GM21526 (cell line): ENCODE measurements at regions not wholly inside any gene's neighbourhood (a gene's known extent, or its start where the extent isn't known, plus 50 kb on each side); places are given as distances from the start of the nearest gene placed in this dataset.

Experiments
- ATAC-seq: cut with Tn5 transposase; IDR thresholded peaks from one replicate; pipeline ENCODE4 v1.9.1; 2021; ENCODE audit warnings: moderate library complexity; ENCODE audit not compliant: unreplicated experiment, low FRiP score

DNA sequence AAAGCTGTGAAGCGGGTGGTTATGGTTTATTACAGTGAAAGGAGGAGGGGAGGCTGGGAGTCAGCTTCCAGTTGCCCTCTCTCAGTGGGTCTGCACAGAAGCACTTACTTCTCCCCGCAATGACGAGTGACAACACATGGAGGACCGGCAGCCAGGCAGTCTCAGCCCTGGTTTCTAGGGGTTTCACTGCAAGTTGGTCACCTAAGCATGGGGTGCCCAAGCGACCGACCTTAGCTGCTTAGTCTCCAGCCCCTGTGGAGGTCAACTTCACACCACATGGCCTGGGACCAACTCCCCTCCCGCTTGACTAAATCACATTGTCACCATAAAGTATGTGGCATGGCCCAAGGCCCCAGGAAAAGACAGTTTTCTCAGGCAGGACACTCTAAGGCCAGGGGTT, 99.9 kb upstream of the ZNF32 start:
- no peak for ATAC-seq

DNA sequence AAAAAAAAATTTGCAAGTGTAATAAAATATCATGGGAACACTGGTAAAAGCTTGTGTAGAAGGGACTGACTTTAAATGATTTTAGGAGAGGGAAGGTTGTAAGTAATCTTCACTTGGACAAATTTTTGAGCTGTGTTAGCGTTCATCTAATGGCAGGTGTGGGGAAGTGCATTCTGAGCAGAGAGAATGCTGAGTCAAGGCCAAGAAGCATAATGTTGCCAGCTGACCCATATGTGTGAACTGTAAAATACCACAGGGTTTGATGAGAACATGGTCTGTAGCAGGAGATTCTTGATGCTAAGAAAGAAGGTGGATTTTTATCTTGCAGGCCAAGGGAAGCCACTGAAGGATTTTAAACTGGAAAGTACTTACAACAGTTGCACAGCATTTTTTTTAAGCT, 98.2 kb upstream of the ZNF32 start:
- no peak for ATAC-seq

DNA sequence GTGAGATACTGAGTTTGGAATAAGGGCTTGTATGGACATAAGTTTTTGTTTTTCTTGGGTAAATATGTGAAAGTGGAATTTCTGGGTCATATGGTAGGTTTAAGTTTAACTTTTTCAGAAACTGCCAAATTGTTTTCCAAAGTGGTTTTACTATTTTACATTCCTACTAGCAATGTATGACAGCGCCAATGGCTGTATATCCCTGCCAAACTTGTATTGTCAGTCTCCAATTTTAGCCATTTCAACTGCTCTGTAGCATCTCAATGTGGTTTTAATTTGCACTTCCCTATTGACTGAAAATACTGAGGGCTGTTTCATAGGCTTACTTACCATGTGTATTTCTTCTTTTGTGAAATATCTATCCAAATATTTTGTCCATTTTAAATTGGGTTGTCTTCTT, 90.5 kb upstream of the ZNF32 start:
- ATAC-seq, result no peak

GRCh38 chr10:43737003-43737402, 88.3 kb upstream of the ZNF32 start:
- no peak for ATAC-seq

DNA sequence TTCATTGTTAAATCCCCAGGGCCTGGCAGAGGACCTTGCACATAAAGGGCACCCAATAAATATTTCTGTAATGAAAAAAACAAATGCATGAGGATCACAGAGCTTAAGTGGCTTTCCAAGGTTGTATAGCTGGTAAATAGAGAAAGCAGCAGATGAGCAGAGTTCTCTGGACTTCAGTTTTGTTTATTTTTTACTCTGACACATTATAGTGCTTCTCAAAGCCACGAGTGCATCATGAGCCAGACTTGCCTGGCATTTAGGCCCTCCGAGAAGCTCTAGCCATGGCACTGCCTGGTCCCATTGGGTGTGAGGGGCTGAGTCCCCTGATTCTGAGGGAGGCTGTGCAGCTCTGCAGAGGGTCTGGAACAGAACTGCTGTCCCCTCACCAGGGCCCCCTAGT, 87.2 kb upstream of the ZNF32 start:
- ATAC-seq, result no peak

DNA sequence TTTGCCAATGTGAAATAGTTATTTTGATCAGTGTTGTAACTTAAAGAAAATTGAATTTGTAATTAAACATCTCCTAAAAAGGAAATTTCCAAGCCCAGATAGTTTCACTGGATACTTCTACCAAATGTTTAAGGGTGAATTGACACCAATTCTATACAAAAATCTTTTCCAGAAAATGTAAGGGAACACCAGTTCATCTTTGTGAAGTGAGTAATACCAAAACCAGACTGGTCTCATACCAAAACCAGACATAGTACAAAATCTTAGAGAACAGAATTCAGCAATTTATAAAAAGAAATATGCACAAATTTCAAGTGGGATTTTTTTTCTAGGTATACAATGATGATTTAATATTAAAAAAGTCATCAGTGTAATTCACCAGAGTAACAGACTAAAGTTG, 86.0 kb upstream of the ZNF32 start:
- no peak for ATAC-seq

DNA sequence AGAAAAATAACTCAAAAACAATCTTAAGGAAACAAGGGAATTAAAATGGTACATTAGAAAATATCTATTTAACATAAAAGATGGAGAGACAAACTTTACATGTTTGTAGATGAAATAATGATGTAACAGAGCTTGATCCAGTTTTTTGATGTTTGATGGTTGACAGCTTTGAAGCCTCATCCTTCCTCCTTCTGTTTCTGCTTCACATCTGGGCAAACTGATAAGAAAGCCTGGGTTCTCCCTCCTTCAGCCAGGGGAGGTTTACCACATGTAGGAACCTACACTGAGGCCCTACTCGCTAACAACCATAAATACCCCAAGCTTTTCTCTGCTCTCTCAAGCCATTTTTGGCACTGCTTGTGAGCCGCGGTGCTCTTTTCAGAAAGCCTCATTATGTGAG, 82.8 kb upstream of the ZNF32 start:
- ATAC-seq, result no peak

GRCh38 chr10:43728425-43728824, 79.7 kb upstream of the ZNF32 start:
- ATAC-seq, result no peak

DNA sequence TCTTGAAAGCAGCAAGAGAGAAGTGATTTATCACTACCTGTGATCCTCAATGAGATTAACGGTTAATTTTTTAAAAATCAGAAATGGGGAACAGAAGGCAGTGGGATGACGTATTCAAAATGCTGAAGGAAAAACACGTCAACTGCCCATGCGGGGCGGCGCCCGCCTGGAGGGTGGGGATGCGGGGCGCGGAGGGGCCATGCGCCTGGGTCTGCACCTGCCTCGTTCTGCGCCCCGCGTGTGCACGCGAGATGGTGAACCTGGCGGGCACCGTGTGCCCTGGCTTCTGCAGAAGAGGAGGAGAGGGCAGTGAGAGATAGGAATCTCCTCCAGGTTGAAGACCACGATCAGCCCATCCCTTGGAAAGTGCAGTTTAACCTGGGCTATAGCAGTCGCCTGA, 79.3 kb upstream of the ZNF32 start:
- ATAC-seq, result no peak

- no peak for ATAC-seq
Measured at GRCh38 chr10:43715334-43715733, 66.7 kb upstream of the ZNF32 start.

DNA sequence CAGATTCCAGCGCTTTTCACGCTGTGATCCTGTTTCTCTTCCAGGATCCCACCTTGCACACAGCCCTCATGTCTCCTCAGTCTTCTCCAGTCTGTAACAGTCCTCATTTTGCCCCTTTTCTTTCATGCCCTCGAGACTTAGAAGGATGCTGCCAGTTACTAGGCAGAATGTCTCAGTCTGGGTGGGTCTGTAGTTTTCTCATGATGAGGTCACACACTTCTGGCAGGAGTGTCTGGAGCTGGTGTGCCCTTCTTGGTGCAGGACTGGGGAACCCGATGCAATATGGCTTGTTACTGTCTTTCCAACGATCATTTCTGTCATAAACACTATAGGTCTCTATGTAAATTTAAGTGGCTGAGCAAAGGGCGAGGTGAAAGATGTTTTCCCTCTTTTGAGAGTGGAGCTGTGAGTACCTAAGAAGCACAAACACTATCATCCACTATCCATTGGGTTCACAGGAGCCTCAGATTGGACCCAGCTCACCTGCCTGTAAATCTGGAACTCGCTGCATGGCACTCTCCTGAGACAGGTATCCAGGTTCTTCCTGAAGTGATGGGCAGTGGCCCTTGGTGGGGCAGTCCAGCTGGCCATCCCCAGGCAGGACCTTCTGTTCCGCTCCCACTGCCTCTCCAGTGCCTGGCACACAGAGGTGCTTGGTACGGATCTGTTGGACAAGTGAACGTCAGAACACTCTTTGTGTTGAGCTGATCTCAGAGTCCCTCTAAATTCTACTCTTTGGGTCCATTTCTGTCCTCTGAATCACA, 64.3 kb upstream of the ZNF32 start:
- no peak for ATAC-seq

- no peak for ATAC-seq
Measured at GRCh38 chr10:43710772-43711471, 62.2 kb upstream of the ZNF32 start.

DNA sequence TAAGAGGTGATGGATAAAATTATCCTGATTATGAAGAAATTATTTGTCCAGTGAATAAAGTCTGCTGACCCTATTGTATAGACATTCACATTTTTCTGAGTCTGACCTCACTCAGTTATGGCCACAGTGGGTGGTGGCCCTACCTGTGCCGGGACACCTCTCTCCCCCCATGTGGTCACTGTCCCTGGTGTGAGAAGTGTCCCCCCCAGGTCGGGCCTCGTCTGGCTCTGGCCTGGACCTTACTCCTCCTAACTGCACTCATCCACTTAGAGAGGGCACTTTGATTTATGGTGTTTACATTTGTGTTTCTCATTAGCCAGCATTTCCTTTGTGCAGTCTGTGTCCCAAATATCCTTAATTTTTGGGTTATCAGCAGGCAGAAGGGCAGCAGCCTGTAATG, 59.6 kb upstream of the ZNF32 start:
- ATAC-seq, result no peak

DNA sequence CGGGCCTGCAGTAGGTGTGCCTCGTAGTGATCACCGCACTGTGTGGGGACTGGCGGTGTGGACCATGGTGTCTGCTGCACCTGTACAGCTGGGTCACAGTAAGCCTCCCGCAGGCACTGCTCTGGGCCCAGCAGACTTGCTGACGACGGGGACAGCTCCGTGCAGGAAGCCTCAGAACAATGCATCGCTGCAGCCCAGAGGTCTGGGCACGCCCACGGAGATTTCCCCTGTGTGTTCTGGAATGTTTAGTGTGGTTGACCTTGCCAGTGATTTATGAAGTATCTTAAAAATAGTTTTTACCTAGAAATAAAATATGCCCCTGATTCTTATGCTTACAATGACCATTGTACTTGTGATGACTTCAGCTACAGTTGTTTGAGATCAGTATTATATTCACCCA, 59.1 kb upstream of the ZNF32 start:
- ATAC-seq, result no peak

DNA sequence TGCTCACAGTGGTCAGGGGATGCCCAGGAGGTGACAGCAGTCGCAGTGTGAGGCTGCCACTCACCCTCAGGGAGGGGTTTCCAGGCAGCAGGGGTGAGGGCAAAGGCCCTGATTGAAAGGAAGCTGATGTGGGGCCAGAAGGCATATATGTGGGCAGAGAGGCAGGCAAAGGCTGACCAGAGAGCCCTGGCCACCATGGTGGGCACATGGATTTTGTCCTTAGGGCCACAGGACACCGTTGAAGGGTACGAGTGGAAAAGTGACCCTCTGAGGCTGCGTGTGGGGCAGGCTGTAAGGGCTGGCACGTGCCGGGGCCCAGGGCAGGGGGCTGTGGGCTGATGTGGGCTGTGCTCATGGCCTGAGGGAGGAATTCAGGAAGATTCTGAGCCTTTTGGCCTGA, 57.5 kb upstream of the ZNF32 start:
- no peak for ATAC-seq

GRCh38 chr10:43703286-43703685, 54.6 kb upstream of the ZNF32 start:
- no peak for ATAC-seq

DNA sequence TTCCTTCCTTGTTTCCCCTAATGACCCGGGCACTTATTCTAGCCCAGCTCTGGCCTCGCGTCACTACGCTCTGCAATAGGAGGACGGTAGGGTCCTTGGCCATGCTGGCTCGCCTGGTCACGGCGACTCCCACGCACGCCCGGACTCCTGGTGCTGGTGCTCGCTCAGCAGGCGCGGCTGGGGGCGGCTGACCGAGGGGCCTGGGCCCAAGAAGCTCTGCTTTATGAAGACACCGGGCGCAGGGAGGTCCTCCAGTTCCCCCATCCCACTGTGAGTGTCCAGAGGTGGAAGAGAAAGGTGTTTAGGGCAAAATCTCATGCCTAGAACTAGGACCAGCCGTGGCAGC, 54.2 kb upstream of the ZNF32 start:
- ATAC-seq, result no peak

GRCh38 chr10:43702213-43702935, 53.7 kb upstream of the ZNF32 start:
- ATAC-seq, result no peak

DNA sequence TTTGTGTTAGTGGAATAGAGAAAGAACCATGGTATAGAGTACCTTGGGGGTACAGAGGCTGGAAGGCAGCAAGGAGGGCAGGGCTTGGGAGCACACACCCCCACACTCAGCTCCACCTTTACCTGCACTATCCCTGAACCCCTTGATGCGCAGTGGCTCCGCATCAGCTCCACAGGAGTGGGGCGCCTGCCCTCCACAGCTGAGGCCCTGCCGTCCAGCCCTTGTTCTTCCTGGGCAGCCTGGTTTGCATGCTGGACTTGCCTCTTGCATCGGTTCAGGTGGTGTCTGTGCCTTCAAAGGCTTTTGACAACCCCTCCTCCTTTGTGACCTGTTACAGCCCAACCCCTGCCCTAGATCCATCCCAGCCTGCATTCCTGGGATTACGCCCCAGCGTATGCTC, 52.6 kb upstream of the ZNF32 start:
- ATAC-seq, result no peak

DNA sequence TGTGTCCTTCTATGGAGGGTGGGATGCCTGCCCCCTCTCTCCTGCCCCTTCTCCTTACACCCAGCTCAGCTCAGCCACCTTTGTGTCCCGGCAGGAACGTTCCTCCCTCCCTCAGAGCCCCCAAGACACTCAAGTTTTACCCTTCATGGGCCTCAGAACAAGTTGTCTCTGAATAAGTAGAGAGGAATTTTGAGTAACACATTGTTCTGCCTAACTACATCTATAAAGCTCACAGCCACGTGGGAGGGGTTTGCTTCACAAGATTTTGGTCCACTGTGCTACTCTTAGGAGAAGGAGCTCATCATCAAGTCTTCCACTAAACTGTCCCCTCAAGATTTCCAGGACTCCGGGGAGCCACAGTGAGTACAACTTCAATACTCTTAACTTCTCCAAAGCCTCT, 51.6 kb upstream of the ZNF32 start:
- no peak for ATAC-seq

GRCh38 chr10:43699516-43699915, 50.8 kb upstream of the ZNF32 start:
- no peak for ATAC-seq
